ENCODE measurements at regions not wholly inside any gene's neighbourhood (a gene's known extent, or its start where the extent isn't known, plus 50 kb on each side); places are given as distances from the start of the nearest gene placed in this dataset.

DNA sequence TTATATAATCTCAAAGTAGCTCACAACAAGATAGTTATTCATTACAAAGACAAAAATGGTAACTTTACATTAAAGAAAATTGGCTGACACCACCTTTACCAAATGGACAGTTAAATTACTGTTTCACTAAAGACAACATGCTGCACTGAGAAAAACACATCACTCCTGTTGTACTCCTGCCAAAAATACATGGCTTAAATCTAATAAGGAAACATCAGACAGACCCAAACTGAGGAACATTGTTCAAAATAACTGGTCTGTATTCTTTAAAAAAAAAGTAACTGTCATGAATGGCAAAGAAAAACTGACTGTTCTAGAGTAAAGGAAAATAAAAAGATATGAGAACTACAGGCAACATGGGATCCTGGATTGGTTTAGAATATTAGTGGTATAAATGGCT is 151.3 kb upstream of the DCN start:
- TF ChIP-seq CTCF (conservative IDR thresholded peaks at IDR 0.05; ENCODE audit: low read length) = no peak
- no peak for TF ChIP-seq EZH2phosphoT487 (IDR thresholded peaks at IDR 0.05; ENCODE audit: borderline replicate concordance, low read depth, low read length)
